ENCODE measurements at regions not wholly inside any gene's neighbourhood (a gene's known extent, or its start where the extent isn't known, plus 50 kb on each side); places are given as distances from the start of the nearest gene placed in this dataset.
"Not testable (repeated sequence)": the region's sequence is repeated elsewhere in the genome, so short reads cannot be mapped to it uniquely, and the experiment has no call there.

- DNase-seq, result no peak
Observed at GRCh38 chr5:25448646-25449045, 803.9 kb upstream of the CDH10 start.

GRCh38 chr5:25448190-25448621 is 803.4 kb upstream of the CDH10 start:
- DNase-seq, result no peak

- DNase-seq, result not testable (repeated sequence)
Observed at GRCh38 chr5:25446061-25446420, 801.3 kb upstream of the CDH10 start.

GRCh38 chr5:25445381-25446060 is 800.7 kb upstream of the CDH10 start:
- DNase-seq, result not testable (repeated sequence)

DNA sequence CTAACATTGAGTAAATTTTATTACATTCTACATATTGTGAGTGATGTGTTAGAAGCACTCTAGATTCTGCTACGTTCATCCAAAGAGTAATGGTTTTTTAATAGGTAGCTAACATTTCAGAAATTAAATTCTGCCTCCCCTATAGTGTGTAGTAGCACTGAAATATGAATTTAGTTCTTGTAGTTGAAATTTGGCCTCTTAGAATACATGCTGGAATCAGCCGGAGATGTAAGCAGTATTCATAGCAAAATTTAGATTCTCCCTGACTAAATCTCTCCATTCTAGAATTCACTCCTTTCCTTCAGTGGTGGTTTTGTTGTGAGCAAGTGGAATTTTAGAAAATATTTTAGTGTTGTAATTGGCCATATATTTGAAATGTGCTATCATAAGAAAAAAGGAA is 799.9 kb upstream of the CDH10 start:
- no peak for DNase-seq

- no peak for DNase-seq
Observed at GRCh38 chr5:25441810-25442209, 797.0 kb upstream of the CDH10 start.

- no peak for DNase-seq
Observed at GRCh38 chr5:25439025-25439424, 794.2 kb upstream of the CDH10 start.

GRCh38 chr5:25438375-25438774 is 793.6 kb upstream of the CDH10 start:
- not testable (repeated sequence) for DNase-seq

GRCh38 chr5:25436452-25436851 is 791.7 kb upstream of the CDH10 start:
- DNase-seq, result no peak

- DNase-seq, result no peak
Observed at GRCh38 chr5:25435882-25436281, 791.1 kb upstream of the CDH10 start.

- DNase-seq, result no peak
Observed at GRCh38 chr5:25427240-25427639, 782.5 kb upstream of the CDH10 start.

DNA sequence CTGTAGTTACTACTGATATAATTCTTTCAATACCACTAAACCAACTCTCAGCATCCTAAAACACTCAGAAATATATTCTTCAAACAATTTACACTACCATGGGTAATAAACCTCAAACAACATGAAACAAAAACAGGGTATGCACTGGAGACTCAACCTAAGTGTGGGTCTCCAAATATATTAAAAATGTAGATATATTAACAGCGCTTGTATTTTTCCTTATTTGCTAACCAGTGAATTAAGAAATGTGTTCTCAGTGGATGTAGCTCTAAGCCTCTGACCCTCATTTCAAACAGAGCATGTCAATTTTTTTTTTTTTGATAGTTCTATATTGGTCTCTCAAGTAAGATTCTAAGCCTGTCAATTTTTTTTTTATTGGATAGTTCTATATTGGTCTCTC is 778.5 kb upstream of the CDH10 start:
- DNase-seq, result no peak

DNA sequence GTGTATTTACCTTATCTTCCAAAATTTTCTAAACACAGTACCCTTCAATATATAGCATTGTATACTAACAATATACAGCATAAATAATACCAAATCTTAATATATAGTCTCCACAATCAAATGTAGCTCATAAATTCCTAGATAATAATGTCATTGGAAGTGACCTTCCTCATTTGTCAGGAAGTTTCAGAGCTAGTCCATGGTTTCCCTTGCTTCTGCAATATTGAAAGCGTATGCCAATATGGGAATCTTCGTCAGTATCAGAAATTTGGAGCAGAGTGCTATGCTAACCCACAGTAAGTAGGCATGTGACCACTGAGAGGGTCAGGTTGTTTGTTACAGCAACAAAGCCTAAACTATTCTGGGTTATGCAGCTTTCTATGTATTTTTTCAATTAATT is 774.9 kb upstream of the CDH10 start:
- no peak for DNase-seq

GRCh38 chr5:25418978-25419377 is 774.2 kb upstream of the CDH10 start:
- DNase-seq, result no peak

DNA sequence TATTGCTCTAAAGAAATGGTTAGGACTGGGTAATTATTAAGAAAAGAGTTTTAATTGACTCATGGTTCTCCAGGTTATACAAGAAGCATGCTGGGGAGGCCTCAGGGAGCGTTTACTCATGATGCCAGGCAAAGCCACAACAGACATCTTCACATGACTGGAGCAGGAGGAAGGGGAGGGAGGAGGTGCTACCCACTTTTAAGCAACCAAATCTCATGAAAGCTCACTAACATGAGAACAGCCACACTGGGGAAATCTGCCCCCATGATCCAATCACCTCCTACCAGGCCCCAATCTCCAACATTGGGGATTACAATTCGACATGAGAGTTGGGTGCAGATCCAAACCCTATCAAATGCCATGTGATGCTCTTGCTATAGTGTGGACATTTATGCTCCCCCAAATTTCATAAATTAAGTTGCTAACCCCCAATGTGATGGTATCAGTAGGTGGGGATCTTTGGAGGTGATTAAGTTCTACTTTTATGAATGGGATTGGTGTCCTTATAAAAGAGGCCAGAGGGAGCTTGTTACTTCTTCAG is 773.6 kb upstream of the CDH10 start:
- DNase-seq, result no peak

DNA sequence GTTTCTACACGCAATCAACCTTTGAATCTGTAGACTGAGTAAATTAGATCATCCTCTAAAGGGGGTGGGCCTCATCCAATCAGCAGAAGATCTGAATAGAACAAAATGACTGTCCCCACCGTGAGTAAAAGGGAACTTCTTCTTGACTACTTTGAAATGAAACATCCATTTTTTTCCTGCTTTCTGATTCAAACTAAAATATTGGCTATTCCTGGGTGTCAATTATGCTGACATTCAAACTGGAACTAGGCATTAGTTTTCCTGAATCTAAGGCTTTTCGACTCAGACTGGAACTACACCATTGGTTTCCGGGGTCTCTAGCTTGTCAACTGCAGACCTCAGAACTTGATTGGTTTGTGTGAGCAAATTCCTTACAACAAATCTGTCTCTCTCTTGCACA is 772.2 kb upstream of the CDH10 start:
- no peak for DNase-seq

- no peak for DNase-seq
Observed at GRCh38 chr5:25415970-25416369, 771.2 kb upstream of the CDH10 start.

DNA sequence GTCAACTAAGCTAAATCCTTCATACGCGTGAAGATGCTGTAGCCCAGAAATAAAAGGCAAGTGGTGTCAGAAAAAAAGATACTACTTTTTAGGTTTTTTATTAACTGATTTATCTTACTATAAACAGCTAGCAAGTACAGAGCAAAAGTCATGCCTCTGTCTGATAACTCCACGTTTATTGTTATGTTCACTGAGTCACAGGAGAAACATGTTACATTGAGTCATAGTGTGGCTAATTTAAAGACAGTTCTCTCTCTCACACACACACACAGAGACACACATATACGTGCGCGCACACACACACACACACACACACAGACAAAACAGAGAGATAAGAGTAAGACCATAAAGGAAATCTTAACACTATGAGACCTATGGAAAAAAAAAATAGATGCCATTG is 770.0 kb upstream of the CDH10 start:
- no peak for DNase-seq

GRCh38 chr5:25412116-25412661 is 767.4 kb upstream of the CDH10 start:
- DNase-seq, result no peak

GRCh38 chr5:25407365-25407764 is 762.6 kb upstream of the CDH10 start:
- DNase-seq, result not testable (repeated sequence)

DNA sequence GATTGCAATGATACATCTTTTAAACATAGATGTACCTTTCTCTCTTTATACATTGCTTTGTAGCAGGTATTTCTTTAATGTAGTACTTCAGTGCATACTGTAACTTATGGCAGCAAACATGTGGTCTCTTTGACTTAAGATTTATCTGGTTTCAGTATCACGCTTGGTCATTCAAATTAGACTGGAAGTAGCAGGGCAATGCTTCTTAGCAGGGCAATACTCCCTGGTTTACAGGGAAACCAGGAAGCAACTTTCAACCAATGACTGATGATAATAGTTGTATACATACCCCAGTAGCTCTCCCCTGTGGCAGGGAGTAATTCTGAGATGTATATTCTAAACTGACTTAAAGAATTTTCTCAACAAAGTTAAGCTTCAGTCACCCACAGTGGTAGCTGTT is 761.1 kb upstream of the CDH10 start:
- no peak for DNase-seq

DNA sequence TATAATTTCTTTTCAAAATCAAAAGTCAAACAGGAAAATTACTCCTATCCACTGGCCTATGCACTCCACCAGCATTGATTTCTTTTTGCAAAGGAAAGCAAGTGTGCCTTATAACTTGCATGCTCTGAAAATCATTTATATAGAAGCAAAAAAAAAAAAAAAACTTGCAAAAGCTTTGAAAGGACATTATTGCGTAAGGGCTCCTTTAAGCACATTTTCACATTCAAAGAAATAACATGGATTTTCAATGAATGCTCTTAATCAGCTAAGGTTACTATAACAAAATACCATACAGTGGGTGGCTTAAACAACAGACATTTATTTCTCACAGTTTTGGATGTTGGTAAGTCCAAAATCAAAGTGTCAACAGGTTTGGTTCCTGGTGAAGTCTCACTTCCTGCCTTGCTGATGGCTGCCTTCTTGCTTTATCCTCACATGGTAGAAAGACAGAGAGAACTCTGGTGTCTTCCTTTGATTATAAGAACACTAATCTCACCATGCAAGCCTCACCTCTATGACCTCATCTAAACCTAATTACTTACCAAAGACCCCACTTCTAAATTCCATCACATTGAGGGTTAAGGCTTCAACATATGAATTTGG is 755.2 kb upstream of the CDH10 start:
- DNase-seq, result no peak

- DNase-seq, result no peak
Observed at GRCh38 chr5:25393957-25394356, 749.2 kb upstream of the CDH10 start.

- DNase-seq, result no peak
Observed at GRCh38 chr5:25393256-25393655, 748.5 kb upstream of the CDH10 start.

DNA sequence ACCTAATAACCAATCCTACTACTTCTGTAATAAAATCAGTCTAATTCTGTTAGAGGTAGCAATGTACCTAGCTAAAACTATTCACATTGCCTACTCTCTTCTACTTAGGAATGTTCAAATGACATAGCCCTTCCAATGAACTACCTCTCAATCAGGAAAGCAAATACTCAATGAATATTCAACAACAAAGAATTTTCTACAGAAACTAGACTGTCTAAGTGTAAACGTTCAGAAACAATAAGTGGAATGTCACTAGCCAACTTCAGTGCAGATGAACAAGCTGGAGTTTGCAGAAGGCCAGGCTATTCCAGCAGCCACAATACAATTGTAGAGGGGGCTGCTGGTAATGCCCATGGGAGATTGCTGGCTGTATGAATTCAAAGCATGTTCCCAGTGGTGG is 743.2 kb upstream of the CDH10 start:
- DNase-seq, result no peak
